Esophagus muscularis mucosa (tissue), 4 donors: ENCODE measurements at regions not wholly inside any gene's neighbourhood (a gene's known extent, or its start where the extent isn't known, plus 50 kb on each side); places are given as distances from the start of the nearest gene placed in this dataset.
"Not testable (repeated sequence)": the region's sequence is repeated elsewhere in the genome, so short reads cannot be mapped to it uniquely, and the experiment has no call there.

Experiments
- CTCF ChIP-seq, 3 experiments: fragments of 200-600 bp in 2 of 3; fragments of 450-650 bp in 1 of 3; sonication (generic) in 2 of 3; IDR thresholded peaks; one replicate each; pipeline ENCODE4 v1.5.1; 2017 to 2019; ENCODE audit warnings: antibody characterized with exemption in 3 of 3, mild to moderate bottlenecking in 2 of 3, moderate library complexity in 1 of 3
- EP300 ChIP-seq: sonication (generic); formaldehyde crosslinking; IDR thresholded peaks from one replicate; pipeline ENCODE4 v1.6.1; 2017; ENCODE audit warnings: antibody characterized with exemption
- POLR2A ChIP-seq: fragments of 450-650 bp; IDR thresholded peaks from one replicate; pipeline ENCODE4 v1.6.1; 2017; ENCODE audit warnings: antibody characterized with exemption, moderate library complexity, mild to moderate bottlenecking, low read depth
- POLR2AphosphoS5 ChIP-seq, 2 donors: sonication (generic); formaldehyde crosslinking; IDR thresholded peaks; one replicate each; pipeline ENCODE4 v1.6.1; 2017; ENCODE audit warnings: antibody characterized with exemption in 2 of 2

GRCh38 chr1:119267288-119267687 lies 101.3 kb upstream of the HAO2 start:
- TF ChIP-seq POLR2A; CTCF (IDR thresholded peaks at IDR 0.05); EP300; POLR2AphosphoS5 (IDR thresholded peaks at IDR 0.05): not testable (repeated sequence)
